ENCODE measurements at regions not wholly inside any gene's neighbourhood (a gene's known extent, or its start where the extent isn't known, plus 50 kb on each side); places are given as distances from the start of the nearest gene placed in this dataset.

DNA sequence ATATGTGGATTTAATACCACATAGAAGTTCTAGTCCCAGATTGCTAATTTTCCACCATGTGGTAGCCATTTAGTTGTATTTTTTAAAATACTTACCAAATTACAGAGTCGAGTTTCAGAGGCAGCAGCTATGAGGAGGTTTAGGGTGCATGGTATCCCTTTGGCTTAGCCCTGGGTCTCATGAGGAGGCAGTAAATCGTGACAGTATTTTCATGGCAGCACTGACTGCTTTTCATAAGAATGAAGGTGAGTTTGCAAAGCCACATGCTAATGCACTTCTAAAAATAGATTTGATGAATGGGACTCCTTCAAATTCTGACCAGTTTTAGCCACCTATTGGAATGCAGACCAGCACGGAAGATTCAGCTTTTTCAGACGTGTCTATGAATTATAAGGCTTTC lies 114.0 kb upstream of the FRG1 start:
- no peak for TF ChIP-seq ZFP36 (IDR thresholded peaks at IDR 0.05; ENCODE audit: borderline replicate concordance, partially characterized antibody)
- TF ChIP-seq, protein P1, sequence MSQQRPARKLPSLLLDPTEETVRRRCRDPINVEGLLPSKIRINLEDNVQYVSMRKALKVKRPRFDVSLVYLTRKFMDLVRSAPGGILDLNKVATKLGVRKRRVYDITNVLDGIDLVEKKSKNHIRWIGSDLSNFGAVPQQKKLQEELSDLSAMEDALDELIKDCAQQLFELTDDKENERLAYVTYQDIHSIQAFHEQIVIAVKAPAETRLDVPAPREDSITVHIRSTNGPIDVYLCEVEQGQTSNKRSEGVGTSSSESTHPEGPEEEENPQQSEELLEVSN (IDR thresholded peaks at IDR 0.05; ENCODE audit: borderline replicate concordance, low read depth) = no peak
- TF ChIP-seq TFCP2L1 (CRISPR knock-in tag; IDR thresholded peaks at IDR 0.05) = no peak
- TF ChIP-seq CHD4 (IDR thresholded peaks at IDR 0.05; ENCODE audit: borderline replicate concordance) = no peak
- TF ChIP-seq RFX5 (IDR thresholded peaks at IDR 0.05) = no peak
- TF ChIP-seq, protein P2, sequence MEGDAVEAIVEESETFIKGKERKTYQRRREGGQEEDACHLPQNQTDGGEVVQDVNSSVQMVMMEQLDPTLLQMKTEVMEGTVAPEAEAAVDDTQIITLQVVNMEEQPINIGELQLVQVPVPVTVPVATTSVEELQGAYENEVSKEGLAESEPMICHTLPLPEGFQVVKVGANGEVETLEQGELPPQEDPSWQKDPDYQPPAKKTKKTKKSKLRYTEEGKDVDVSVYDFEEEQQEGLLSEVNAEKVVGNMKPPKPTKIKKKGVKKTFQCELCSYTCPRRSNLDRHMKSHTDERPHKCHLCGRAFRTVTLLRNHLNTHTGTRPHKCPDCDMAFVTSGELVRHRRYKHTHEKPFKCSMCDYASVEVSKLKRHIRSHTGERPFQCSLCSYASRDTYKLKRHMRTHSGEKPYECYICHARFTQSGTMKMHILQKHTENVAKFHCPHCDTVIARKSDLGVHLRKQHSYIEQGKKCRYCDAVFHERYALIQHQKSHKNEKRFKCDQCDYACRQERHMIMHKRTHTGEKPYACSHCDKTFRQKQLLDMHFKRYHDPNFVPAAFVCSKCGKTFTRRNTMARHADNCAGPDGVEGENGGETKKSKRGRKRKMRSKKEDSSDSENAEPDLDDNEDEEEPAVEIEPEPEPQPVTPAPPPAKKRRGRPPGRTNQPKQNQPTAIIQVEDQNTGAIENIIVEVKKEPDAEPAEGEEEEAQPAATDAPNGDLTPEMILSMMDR (IDR thresholded peaks at IDR 0.05) = no peak
- TF ChIP-seq, protein P3, sequence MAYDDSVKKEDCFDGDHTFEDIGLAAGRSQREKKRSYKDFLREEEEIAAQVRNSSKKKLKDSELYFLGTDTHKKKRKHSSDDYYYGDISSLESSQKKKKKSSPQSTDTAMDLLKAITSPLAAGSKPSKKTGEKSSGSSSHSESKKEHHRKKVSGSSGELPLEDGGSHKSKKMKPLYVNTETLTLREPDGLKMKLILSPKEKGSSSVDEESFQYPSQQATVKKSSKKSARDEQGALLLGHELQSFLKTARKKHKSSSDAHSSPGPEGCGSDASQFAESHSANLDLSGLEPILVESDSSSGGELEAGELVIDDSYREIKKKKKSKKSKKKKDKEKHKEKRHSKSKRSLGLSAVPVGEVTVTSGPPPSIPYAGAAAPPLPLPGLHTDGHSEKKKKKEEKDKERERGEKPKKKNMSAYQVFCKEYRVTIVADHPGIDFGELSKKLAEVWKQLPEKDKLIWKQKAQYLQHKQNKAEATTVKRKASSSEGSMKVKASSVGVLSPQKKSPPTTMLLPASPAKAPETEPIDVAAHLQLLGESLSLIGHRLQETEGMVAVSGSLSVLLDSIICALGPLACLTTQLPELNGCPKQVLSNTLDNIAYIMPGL (CRISPR knock-in tag; IDR thresholded peaks at IDR 0.05; ENCODE audit: borderline replicate concordance) = no peak
- TF ChIP-seq GATA3 (IDR thresholded peaks at IDR 0.05; ENCODE audit: borderline replicate concordance) = no peak
- TF ChIP-seq BHLHE40 (IDR thresholded peaks at IDR 0.05; ENCODE audit: low read depth, low read length) = no peak
- Histone ChIP-seq H3K4me1 (no peaks in the 10 kb centered on the region), H3K4me2 (no peak overlapping the region), H3K27ac (no peak overlapping the region), H3K4me3 (no peak overlapping the region), H3K9me3 (no peaks in the 10 kb centered on the region)
- ATAC-seq (no peak), DNase-seq (ENCODE audit: low read depth in 1 of 2, low spot score in 1 of 2) (no peak), FAIRE-seq (no peak)
- CTCF ChIA-PET = no interaction called here
- WGBS (ENCODE audit: missing lambda C conversion rate) = 6% methylated on average over 4 of the region's 4 CpGs
- POLR2A ChIA-PET = no interaction called here

DNA sequence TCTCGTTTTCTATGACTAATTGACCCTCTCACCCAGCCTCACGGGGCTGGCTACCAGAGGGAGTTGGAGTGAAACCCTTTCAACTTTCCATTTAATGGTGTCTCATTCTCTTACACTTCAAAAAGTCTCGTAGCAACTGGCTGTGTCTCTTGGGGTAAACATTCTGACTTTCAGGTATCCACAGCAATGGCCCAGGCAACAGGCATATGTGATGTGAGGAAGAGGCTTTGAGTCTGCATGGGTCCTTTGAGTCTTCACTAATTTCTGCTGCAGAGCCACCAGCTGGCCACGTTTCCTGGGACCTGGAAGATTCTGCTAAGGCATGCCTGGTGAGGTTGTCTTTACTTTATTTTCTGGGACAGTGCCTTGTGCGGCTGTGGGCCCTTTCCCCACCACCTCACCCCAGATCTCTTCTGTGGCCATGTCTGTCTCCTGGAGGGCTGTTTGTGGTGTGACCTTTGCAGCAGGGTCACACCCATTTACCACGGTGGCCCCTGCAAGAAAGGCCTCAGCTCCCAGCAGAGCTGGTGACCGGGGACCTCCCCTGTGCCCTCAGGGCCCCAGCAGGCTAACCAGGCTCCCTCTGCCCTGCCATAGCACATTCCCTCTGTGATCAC lies 112.5 kb upstream of the FRG1 start:
- TF ChIP-seq NFE2L2 (conservative IDR thresholded peaks at IDR 0.05; ENCODE audit: low read length) (no peak), HEYL (CRISPR knock-in tag; IDR thresholded peaks at IDR 0.05) (no peak), BHLHE40 (IDR thresholded peaks at IDR 0.05; ENCODE audit: low read depth, low read length) (no peak), CEBPB (IDR thresholded peaks at IDR 0.05) (no peak)
- TF ChIP-seq, protein P4, sequence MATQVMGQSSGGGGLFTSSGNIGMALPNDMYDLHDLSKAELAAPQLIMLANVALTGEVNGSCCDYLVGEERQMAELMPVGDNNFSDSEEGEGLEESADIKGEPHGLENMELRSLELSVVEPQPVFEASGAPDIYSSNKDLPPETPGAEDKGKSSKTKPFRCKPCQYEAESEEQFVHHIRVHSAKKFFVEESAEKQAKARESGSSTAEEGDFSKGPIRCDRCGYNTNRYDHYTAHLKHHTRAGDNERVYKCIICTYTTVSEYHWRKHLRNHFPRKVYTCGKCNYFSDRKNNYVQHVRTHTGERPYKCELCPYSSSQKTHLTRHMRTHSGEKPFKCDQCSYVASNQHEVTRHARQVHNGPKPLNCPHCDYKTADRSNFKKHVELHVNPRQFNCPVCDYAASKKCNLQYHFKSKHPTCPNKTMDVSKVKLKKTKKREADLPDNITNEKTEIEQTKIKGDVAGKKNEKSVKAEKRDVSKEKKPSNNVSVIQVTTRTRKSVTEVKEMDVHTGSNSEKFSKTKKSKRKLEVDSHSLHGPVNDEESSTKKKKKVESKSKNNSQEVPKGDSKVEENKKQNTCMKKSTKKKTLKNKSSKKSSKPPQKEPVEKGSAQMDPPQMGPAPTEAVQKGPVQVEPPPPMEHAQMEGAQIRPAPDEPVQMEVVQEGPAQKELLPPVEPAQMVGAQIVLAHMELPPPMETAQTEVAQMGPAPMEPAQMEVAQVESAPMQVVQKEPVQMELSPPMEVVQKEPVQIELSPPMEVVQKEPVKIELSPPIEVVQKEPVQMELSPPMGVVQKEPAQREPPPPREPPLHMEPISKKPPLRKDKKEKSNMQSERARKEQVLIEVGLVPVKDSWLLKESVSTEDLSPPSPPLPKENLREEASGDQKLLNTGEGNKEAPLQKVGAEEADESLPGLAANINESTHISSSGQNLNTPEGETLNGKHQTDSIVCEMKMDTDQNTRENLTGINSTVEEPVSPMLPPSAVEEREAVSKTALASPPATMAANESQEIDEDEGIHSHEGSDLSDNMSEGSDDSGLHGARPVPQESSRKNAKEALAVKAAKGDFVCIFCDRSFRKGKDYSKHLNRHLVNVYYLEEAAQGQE (IDR thresholded peaks at IDR 0.05) = no peak
- TF ChIP-seq, protein P5, sequence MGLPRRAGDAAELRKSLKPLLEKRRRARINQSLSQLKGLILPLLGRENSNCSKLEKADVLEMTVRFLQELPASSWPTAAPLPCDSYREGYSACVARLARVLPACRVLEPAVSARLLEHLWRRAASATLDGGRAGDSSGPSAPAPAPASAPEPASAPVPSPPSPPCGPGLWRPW (IDR thresholded peaks at IDR 0.05) = no peak
- ATAC-seq = no peak
- no peak for FAIRE-seq
- no peaks in the 10 kb centered on the region for H3K4me1 ChIP-seq
- ChIA-PET CTCF (no interaction called here), POLR2A (no interaction called here)
- no peak overlapping the region for H3K4me3 ChIP-seq
- H3K9me3 ChIP-seq = no peaks in the 10 kb centered on the region
- H3K27ac ChIP-seq = no peak overlapping the region
- DNase-seq (ENCODE audit: low read depth in 1 of 2, low spot score in 1 of 2) = no peak
- H3K4me2 ChIP-seq = no peak overlapping the region
- whole genome bisulfite sequencing (ENCODE audit: missing lambda C conversion rate) = 16% methylated on average over 6 of the region's 7 CpGs

DNA sequence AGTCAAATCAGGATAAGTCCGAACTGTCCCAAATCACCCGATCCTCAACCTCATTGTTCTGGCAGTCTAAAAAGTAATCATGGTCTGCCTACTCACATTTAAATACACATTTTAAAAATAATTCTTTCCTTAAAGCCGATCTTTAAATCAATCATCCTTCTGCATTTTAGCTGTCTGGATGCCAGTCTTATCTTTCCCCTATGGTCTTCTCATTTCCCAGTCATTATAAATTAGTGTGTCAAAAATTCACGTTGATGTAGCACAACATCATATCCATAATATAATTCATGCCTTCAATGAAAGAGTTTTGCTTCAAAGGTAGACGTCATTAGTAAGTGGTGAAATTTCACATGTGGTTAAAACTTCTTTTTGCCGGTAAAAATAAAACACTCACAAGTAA lies 108.1 kb upstream of the FRG1 start:
- no peak overlapping the region for H3K27ac ChIP-seq
- H3K9me3 ChIP-seq = no peaks in the 10 kb centered on the region
- FAIRE-seq = no peak
- 61% methylated on average over 6 of the region's 6 CpGs for whole genome bisulfite sequencing (ENCODE audit: missing lambda C conversion rate)
- no peaks in the 10 kb centered on the region for H3K4me1 ChIP-seq
- ChIA-PET POLR2A (no interaction called here), CTCF (no interaction called here)
- H3K4me3 ChIP-seq = no peak overlapping the region
- H3K4me2 ChIP-seq = no peak overlapping the region
- no peak for ATAC-seq
- DNase-seq (ENCODE audit: low read depth in 1 of 2, low spot score in 1 of 2) = no peak
- TF ChIP-seq ZSCAN20 (CRISPR knock-in tag; IDR thresholded peaks at IDR 0.05) = no peak
- no peak for TF ChIP-seq TFCP2L1 (CRISPR knock-in tag; IDR thresholded peaks at IDR 0.05)
- TF ChIP-seq, protein P6, sequence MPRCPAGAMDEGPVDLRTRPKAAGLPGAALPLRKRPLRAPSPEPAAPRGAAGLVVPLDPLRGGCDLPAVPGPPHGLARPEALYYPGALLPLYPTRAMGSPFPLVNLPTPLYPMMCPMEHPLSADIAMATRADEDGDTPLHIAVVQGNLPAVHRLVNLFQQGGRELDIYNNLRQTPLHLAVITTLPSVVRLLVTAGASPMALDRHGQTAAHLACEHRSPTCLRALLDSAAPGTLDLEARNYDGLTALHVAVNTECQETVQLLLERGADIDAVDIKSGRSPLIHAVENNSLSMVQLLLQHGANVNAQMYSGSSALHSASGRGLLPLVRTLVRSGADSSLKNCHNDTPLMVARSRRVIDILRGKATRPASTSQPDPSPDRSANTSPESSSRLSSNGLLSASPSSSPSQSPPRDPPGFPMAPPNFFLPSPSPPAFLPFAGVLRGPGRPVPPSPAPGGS (IDR thresholded peaks at IDR 0.05) = no peak
- TF ChIP-seq, protein P1 (IDR thresholded peaks at IDR 0.05; ENCODE audit: borderline replicate concordance, low read depth) = no peak
- TF ChIP-seq TP53 (CRISPR knock-in tag; IDR thresholded peaks at IDR 0.05) = no peak
- TF ChIP-seq NR3C1 (IDR thresholded peaks at IDR 0.05) = no peak
- no peak for TF ChIP-seq GATA3 (IDR thresholded peaks at IDR 0.05; ENCODE audit: borderline replicate concordance)
- no peak for TF ChIP-seq ZC3H11A (IDR thresholded peaks at IDR 0.05)
- no peak for TF ChIP-seq EHMT2 (IDR thresholded peaks at IDR 0.05; ENCODE audit: low read depth)
- TF ChIP-seq POLR2AphosphoS2 (conservative IDR thresholded peaks at IDR 0.05; ENCODE audit: low read length) = no peak
- no peak for TF ChIP-seq JUN (IDR thresholded peaks at IDR 0.05)

Measured in A549 (cell line).